KMS-11 (cell line): ENCODE measurements at regions not wholly inside any gene's neighbourhood (a gene's known extent, or its start where the extent isn't known, plus 50 kb on each side); places are given as distances from the start of the nearest gene placed in this dataset.

Experiments used
- H2AFZ ChIP-seq: fragments of 200-600 bp; sonication (generic); 2 replicates; pipeline ENCODE4 v1.6.1; 2016; ENCODE audit warnings: antibody characterized with exemption, mixed run types, low read depth
- H3K27ac ChIP-seq: fragments of 200-600 bp; sonication (generic); 2 replicates; pipeline ENCODE4 v1.6.1; 2016; ENCODE audit warnings: mild to moderate bottlenecking, mixed run types
- H3K27me3 ChIP-seq: fragments of 200-600 bp; sonication (generic); 2 replicates; pipeline ENCODE4 v1.6.1; 2017; ENCODE audit warnings: mild to moderate bottlenecking, low read depth, mixed run types, moderate library complexity; ENCODE audit not compliant: insufficient read depth
- H3K36me3 ChIP-seq: fragments of 200-600 bp; sonication (generic); 2 replicates; pipeline ENCODE4 v1.6.1; 2017; ENCODE audit warnings: mild to moderate bottlenecking, mixed run types; ENCODE audit not compliant: insufficient read depth
- H3K4me1 ChIP-seq: fragments of 200-600 bp; sonication (generic); 2 replicates; pipeline ENCODE4 v1.6.1; 2016; ENCODE audit warnings: mild to moderate bottlenecking, low read depth, mixed run types; ENCODE audit not compliant: poor library complexity, severe bottlenecking
- H3K4me2 ChIP-seq: fragments of 200-600 bp; sonication (generic); 2 replicates; pipeline ENCODE4 v1.7.0; 2016; ENCODE audit warnings: mild to moderate bottlenecking, mixed run types
- H3K4me3 ChIP-seq: fragments of 200-600 bp; sonication (generic); IDR thresholded peaks from 2 replicates; pipeline ENCODE4 v1.6.1; 2017; ENCODE audit warnings: low read depth, low read length, mixed read lengths; ENCODE audit not compliant: insufficient read depth
- H3K79me2 ChIP-seq: fragments of 200-600 bp; sonication (generic); 2 replicates; pipeline ENCODE4 v1.6.1; 2016; ENCODE audit warnings: low read depth, mixed run types; ENCODE audit not compliant: insufficient read depth
- H3K9ac ChIP-seq: fragments of 200-600 bp; sonication (generic); 2 replicates; pipeline ENCODE4 v1.6.1; 2016; ENCODE audit warnings: mild to moderate bottlenecking, mixed run types
- H4K20me1 ChIP-seq: fragments of 200-600 bp; sonication (generic); 2 replicates; pipeline ENCODE4 v1.6.1; 2016; ENCODE audit warnings: mild to moderate bottlenecking, mixed run types; ENCODE audit not compliant: insufficient read depth
- TF ChIP-seq, protein P1 (sequence below): fragments of 200-600 bp; sonication (generic); conservative IDR thresholded peaks from 2 replicates; pipeline ENCODE4 v1.6.1; 2017; ENCODE audit warnings: low read depth, mild to moderate bottlenecking, antibody characterized with exemption, low read length, moderate library complexity, mixed read lengths

DNA sequence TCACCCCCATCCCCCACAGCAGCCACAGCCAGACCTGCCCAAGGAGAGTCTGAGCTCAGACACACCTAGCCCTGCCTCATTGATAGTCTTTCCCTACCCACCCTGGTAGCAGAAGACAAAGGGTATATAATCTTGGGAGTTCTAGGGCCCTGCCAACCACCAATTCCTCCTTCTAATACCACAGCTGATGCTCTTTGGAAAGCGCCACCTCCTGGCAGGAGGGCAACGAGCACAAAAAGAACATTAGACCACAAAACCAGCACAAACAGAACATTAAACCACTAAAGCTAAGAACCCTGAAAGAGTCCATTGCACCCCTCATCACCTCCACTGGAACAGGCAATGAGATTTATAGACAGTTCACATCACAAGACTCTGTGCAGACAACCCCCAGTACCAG, 195.8 kb upstream of the FUT9 start:
- Histone ChIP-seq H3K27me3 (no peaks in the 10 kb centered on the region), H3K27ac (no peak overlapping the region), H3K36me3 (no peaks in the 10 kb centered on the region), H3K4me1 (no peaks in the 10 kb centered on the region), H2AFZ (no peak overlapping the region), H3K4me2 (no peak overlapping the region), H3K4me3 (no peak overlapping the region), H3K9ac (no peak overlapping the region), H4K20me1 (no peaks in the 10 kb centered on the region), H3K79me2 (no peaks in the 10 kb centered on the region)
- TF ChIP-seq, protein P1, sequence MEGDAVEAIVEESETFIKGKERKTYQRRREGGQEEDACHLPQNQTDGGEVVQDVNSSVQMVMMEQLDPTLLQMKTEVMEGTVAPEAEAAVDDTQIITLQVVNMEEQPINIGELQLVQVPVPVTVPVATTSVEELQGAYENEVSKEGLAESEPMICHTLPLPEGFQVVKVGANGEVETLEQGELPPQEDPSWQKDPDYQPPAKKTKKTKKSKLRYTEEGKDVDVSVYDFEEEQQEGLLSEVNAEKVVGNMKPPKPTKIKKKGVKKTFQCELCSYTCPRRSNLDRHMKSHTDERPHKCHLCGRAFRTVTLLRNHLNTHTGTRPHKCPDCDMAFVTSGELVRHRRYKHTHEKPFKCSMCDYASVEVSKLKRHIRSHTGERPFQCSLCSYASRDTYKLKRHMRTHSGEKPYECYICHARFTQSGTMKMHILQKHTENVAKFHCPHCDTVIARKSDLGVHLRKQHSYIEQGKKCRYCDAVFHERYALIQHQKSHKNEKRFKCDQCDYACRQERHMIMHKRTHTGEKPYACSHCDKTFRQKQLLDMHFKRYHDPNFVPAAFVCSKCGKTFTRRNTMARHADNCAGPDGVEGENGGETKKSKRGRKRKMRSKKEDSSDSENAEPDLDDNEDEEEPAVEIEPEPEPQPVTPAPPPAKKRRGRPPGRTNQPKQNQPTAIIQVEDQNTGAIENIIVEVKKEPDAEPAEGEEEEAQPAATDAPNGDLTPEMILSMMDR, result no peak; the same call in 1 of the 2 replicates

DNA sequence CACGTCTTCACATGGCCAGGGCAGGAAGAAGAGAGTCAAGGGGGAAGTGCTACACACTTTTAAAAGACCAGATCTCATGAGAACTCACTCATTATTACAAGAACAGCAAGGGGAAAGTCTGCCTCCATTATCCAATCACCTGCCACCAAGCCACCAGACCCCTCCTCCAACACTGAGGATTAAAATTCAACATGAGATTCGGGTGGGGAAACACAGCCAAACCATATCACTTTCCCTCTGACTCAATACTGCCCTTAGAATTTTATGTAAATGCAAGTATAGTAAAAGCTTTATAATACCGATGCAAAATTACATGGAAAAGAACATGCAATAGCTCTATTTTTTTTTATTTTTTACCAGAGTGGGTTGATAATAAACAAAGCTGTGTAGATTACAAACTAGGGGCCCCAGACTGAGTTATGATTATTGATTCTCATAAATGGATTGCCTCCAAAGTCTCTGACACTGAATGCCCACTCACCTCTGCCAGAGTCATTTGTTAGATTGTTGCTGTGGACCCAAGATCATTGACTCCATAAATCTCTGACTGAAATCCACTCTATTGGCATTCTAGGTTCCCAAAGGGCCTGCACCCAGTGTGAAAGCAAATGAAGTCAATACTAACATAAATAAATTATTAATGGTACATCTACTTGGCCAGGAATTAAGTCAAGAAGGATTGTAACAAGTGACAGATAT, 184.8 kb upstream of the FUT9 start:
- H3K4me3 ChIP-seq, result no peak overlapping the region
- no peaks in the 10 kb centered on the region for H3K36me3 ChIP-seq
- H3K4me1 ChIP-seq, result no peaks in the 10 kb centered on the region
- H3K9ac ChIP-seq, result no peak overlapping the region
- H3K27me3 ChIP-seq, result no peaks in the 10 kb centered on the region
- no peak overlapping the region for H3K27ac ChIP-seq
- TF ChIP-seq, protein P1, result no peak
- H2AFZ ChIP-seq, result no peak overlapping the region
- no peaks in the 10 kb centered on the region for H4K20me1 ChIP-seq
- H3K79me2 ChIP-seq, result no peaks in the 10 kb centered on the region
- H3K4me2 ChIP-seq, result no peak overlapping the region

DNA sequence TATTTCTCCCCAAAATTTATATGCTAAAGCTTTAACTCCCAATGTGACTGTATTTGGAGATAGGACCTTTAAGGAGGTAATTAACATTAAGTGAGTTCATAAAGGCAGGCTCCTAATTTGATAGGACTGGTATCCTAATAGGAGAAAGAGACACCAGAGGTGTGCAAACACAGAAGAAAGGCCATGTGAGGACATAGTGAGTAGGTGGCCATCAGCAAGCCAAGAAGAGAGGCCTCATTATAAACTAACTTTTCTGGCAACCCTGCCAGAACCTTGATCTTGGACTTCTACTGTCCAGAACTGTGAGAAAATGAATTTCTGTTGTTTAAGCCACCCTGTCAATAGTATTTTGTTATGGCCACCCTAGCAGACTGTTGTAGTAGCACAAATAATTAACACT, 177.9 kb upstream of the FUT9 start:
- Histone ChIP-seq H3K4me2 (no peak overlapping the region), H3K27ac (no peak overlapping the region), H3K36me3 (no peaks in the 10 kb centered on the region), H3K79me2 (no peaks in the 10 kb centered on the region), H2AFZ (no peak overlapping the region), H4K20me1 (no peaks in the 10 kb centered on the region), H3K4me3 (no peak overlapping the region), H3K27me3 (no peaks in the 10 kb centered on the region), H3K9ac (no peak overlapping the region), H3K4me1 (no peaks in the 10 kb centered on the region)
- TF ChIP-seq, protein P1, result no peak

DNA sequence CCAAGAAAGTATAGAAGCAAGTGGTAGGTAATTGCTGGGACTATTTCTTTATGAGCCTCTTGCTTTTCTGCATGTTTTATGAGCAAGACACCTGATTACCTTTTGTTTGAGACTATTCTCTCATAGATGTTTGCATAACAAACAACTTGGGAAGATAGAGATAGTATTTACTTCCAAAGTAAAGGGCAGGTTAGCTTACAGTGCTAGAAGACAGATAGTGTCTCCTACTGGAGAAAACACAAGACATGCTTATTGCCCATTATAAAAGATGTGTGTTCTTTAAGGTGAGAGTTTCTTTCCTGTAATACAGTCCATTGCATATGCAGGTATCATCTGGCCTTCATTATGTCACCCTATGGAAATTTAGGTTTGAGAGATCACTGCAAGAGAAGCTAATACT, 174.2 kb upstream of the FUT9 start:
- Histone ChIP-seq H3K27ac (no peak overlapping the region), H3K27me3 (no peaks in the 10 kb centered on the region), H3K4me3 (no peak overlapping the region), H3K4me1 (no peaks in the 10 kb centered on the region), H4K20me1 (no peaks in the 10 kb centered on the region), H2AFZ (no peak overlapping the region), H3K9ac (no peak overlapping the region), H3K36me3 (no peaks in the 10 kb centered on the region), H3K79me2 (no peaks in the 10 kb centered on the region), H3K4me2 (no peak overlapping the region)
- TF ChIP-seq, protein P1, result no peak
